Bronchial epithelial cell (primary cell): ENCODE measurements at regions not wholly inside any gene's neighbourhood (a gene's known extent, or its start where the extent isn't known, plus 50 kb on each side); places are given as distances from the start of the nearest gene placed in this dataset.

ENCODE experiments used
- DNase-seq: peaks from one replicate; pipeline ENCODE4 v3.0.0-alpha.2; 2010; ENCODE audit warnings: low read depth
- FAIRE-seq: peaks from 2 replicates; lab custom pipeline; 2011; peaks lifted over from hg19 to GRCh38; lab: Jason Lieb, UNC
- H3K27me3 ChIP-seq: 2 replicates; pipeline ENCODE4 v1.5.1; 2011; ENCODE audit warnings: low read length; ENCODE audit not compliant: control insufficient read depth, insufficient read depth
- H3K36me3 ChIP-seq: 2 replicates; pipeline ENCODE4 v1.5.1; 2011; ENCODE audit warnings: low read length; ENCODE audit not compliant: control insufficient read depth, insufficient read depth
- H3K4me3 ChIP-seq: 2 replicates; pipeline ENCODE4 v1.5.1; 2011; ENCODE audit warnings: mild to moderate bottlenecking, low read depth, low read length, control low read depth
- CTCF ChIP-seq: IDR thresholded peaks from 2 replicates; pipeline ENCODE4 v1.5.1; 2011; ENCODE audit warnings: mild to moderate bottlenecking, moderate library complexity, low read length, control low read depth, inconsistent platforms; ENCODE audit not compliant: insufficient read depth, severe bottlenecking

GRCh38 chr10:83649471-83649870, 489.8 kb upstream of the GHITM start:
- no peak overlapping the region for H3K4me3 ChIP-seq
- DNase-seq (no peak), FAIRE-seq (no peak)
- H3K27me3 ChIP-seq: no peaks in the 10 kb centered on the region
- H3K36me3 ChIP-seq: no peaks in the 10 kb centered on the region
- TF ChIP-seq CTCF: no peak

DNA sequence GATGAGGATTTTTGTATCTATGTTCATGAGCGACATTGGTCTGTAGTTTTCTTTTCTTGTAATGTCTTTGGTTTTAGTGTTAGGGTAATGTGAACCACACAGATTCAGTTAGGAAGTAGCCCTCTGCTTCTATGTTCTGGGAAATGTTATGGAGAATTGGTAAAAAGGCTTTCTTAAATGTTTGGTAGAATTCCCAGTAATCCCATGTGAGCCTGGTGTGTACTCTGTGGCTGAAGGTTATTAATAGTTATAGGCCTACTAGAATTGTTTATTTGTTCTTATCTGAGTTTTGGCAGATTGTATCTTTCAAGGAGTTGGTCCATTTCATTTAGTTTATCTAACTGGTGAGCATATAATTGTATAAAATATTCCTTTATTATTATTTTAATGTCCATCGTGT, 484.6 kb upstream of the GHITM start:
- TF ChIP-seq CTCF: no peak
- FAIRE-seq: no peak
- H3K27me3 ChIP-seq: no peaks in the 10 kb centered on the region
- no peaks in the 10 kb centered on the region for H3K36me3 ChIP-seq
- DNase-seq: no peak
- no peak overlapping the region for H3K4me3 ChIP-seq

GRCh38 chr10:83656924-83657323, 482.4 kb upstream of the GHITM start:
- FAIRE-seq: no peak
- H3K36me3 ChIP-seq: no peaks in the 10 kb centered on the region

GRCh38 chr10:83657487-83657886, 481.8 kb upstream of the GHITM start:
- TF ChIP-seq CTCF: no peak
- no peaks in the 10 kb centered on the region for H3K36me3 ChIP-seq
- DNase-seq (no peak), FAIRE-seq (no peak)
- H3K4me3 ChIP-seq: no peak overlapping the region
- H3K27me3 ChIP-seq: no peaks in the 10 kb centered on the region

More at GRCh38 chr10:83656924-83657323, 482.4 kb upstream of the GHITM start:
- no peak for DNase-seq
- no peak overlapping the region for H3K4me3 ChIP-seq
- H3K27me3 ChIP-seq: no peaks in the 10 kb centered on the region
- no peak for TF ChIP-seq CTCF

DNA sequence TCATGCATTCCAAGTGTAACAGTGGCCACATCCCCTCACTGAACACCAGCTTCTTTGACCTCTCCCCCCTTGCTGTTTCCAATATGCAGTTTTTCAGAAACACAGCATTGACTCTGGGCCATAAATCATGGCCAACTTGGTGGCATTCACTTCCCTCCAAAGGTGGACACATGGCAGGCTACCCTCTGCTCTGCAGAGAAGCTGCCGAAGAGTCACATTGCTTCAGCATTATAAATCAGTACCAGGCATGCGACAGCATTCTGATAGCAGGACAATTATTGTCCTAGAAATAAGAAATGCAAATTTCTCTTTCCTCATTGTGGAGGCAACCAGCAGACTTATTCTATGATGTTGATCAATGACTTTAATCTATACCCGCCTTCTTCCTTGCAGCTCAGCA, 475.4 kb upstream of the GHITM start:
- TF ChIP-seq CTCF: no peak
- Histone ChIP-seq H3K36me3 (no peaks in the 10 kb centered on the region), H3K4me3 (no peak overlapping the region), H3K27me3 (no peaks in the 10 kb centered on the region)
- DNase-seq: no peak
- FAIRE-seq: no peak

DNA sequence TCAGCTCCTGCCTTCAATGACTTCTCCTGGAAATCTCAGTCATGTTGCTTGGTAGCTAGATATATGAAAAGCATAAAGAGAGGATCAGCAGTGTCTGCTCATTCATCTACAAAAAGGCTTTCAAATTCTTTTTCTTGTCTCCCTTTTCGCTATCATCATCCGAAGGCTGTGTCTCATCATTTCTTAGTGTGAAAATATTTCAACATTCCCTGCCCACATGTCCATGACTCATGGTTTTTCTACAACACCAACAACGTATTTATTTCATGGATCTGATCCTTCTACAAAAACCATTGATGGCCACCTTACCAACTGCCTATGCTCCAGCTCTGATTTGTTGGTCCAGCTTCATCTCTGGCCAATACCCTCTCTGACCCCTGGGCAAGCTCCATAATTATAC, 472.5 kb upstream of the GHITM start:
- DNase-seq: peak; percentile 6
- no peak for TF ChIP-seq CTCF
- H3K4me3 ChIP-seq: no peak overlapping the region
- H3K36me3 ChIP-seq: no peaks in the 10 kb centered on the region
- no peaks in the 10 kb centered on the region for H3K27me3 ChIP-seq
- FAIRE-seq: no peak
